ENCODE measurements at regions not wholly inside any gene's neighbourhood (a gene's known extent, or its start where the extent isn't known, plus 50 kb on each side); places are given as distances from the start of the nearest gene placed in this dataset.

DNA sequence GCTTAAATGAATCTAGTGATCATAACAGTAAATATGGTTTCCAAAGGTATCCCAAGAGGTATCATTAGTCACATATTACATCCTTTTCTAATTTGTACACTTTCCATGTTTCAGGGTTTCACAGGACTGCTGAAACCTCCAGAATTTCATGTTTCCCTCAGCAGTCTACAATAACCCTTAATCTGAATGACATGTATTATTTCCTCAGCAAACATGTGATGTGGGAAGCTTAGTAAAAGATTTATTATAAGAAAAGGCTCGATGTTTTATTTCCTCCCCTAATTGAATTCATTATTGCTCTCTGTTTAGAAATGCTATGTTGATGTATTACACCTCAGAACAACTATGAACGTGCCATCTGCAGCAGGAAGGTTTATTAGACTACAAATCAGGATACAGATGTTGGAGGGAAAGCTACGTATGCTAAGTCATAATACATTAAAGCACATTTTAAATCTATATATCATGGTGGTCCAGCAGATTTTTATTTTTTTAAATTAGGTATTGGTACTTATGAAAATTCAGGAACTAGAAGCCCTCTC lies 52.5 kb upstream of the SKAP2 start:
- Mint-ChIP-seq H3K36me3 (no peaks in the 10 kb centered on the region), H3K4me1 (no peaks in the 10 kb centered on the region), H3K4me3 (no peak overlapping the region), H3K27ac (no peak overlapping the region), H3K9me3 (no peaks in the 10 kb centered on the region), H3K27me3 (peaks cover 6 to 31% (median 16%) of the 10 kb centered on the region in 3 donors)
- no peak for DNase-seq
- ATAC-seq (ENCODE audit: low read depth in 2 of 2) = no peak

DNA sequence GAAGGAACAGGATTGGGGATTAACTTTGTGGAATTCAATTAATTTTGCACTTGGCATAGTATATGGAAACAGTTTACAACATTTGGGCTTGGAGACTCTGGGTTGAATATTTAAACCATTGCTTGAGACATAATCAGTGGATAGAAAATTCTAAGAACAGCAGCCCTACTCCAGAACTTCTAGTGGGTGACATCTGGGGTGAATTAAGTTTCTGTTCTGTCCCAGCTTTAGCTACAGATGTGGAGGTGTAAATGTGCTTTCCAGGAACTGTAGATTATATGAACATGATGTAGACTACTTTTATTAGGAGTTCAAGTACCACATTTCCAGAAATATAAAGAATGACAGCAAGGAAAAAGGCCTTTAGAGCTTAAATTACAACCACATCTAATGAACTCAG lies 51.9 kb upstream of the SKAP2 start:
- Mint-ChIP-seq H3K36me3 (no peaks in the 10 kb centered on the region), H3K27me3 (peaks cover 6 to 27% (median 16%) of the 10 kb centered on the region in 3 donors), H3K4me3 (no peak overlapping the region), H3K27ac (no peak overlapping the region), H3K4me1 (no peaks in the 10 kb centered on the region), H3K9me3 (no peaks in the 10 kb centered on the region)
- ATAC-seq (ENCODE audit: low read depth in 2 of 2) (no peak), DNase-seq (no peak)

Data from naive B cell (primary cell).